ENCODE measurements at regions not wholly inside any gene's neighbourhood (a gene's known extent, or its start where the extent isn't known, plus 50 kb on each side); places are given as distances from the start of the nearest gene placed in this dataset.

DNA sequence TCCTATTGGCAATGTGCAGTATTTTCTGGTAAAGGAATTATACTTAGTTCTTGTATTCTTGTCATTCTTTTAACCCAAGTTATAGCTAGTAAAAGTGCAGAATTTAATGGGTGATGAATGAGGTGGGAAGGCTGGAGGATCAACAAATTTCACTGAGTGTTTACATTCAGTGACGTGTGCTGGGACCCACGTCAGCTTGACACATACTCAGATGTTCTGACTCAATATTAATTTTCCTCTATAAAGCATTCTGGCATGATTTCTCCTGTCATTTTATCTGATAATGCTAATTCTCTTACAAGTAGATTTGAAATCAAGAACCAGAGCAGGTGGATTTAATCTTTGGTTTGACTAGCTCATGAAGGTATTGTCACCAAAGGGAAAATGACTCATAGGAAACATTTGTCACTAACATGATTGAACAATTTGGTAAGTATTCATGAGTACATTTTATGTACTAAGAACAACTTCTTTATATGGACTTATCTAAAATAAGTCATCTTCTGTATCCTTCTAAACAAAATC lies 71.0 kb upstream of the SYNPR start:
- Histone ChIP-seq H3K9me3 (ENCODE audit: control insufficient read depth, insufficient read depth, low read depth, low read length) (no peaks in the 10 kb centered on the region), H4K20me1 (ENCODE audit: control insufficient read depth, extremely low read depth, insufficient read depth, low read length) (no peaks in the 10 kb centered on the region), H3K4me2 (ENCODE audit: extremely low read depth, insufficient read depth, low read length) (no peak overlapping the region), H3K79me2 (ENCODE audit: control insufficient read depth, insufficient read depth, low read length) (no peaks in the 10 kb centered on the region), H3K9ac (ENCODE audit: insufficient read depth, low read length) (no peak overlapping the region), H2AFZ (ENCODE audit: low read length) (no peak overlapping the region), H3K4me1 (ENCODE audit: control insufficient read depth, extremely low read depth, insufficient read depth, low read length) (no peaks in the 10 kb centered on the region), H3K27ac (ENCODE audit: insufficient read depth, low read length) (no peak overlapping the region), H3K36me3 (ENCODE audit: control insufficient read depth, insufficient read depth, low read length) (no peaks in the 10 kb centered on the region), H3K27me3 (ENCODE audit: control insufficient read depth, insufficient read depth, low read length) (no peaks in the 10 kb centered on the region), H3K4me3 (replicated peaks in 1 of 4; ENCODE audit: control extremely low read depth in 1 of 4, insufficient read depth in 1 of 4, low read depth in 3 of 4, low read length in 4 of 4) (no peak overlapping the region)
- TF ChIP-seq, protein P1, sequence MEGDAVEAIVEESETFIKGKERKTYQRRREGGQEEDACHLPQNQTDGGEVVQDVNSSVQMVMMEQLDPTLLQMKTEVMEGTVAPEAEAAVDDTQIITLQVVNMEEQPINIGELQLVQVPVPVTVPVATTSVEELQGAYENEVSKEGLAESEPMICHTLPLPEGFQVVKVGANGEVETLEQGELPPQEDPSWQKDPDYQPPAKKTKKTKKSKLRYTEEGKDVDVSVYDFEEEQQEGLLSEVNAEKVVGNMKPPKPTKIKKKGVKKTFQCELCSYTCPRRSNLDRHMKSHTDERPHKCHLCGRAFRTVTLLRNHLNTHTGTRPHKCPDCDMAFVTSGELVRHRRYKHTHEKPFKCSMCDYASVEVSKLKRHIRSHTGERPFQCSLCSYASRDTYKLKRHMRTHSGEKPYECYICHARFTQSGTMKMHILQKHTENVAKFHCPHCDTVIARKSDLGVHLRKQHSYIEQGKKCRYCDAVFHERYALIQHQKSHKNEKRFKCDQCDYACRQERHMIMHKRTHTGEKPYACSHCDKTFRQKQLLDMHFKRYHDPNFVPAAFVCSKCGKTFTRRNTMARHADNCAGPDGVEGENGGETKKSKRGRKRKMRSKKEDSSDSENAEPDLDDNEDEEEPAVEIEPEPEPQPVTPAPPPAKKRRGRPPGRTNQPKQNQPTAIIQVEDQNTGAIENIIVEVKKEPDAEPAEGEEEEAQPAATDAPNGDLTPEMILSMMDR (conservative IDR thresholded peaks at IDR 0.05 in 1 of 2, IDR thresholded peaks at IDR 0.05 in 1 of 2; ENCODE audit: low read depth in 1 of 2, low read length in 2 of 2), result no peak
- TF ChIP-seq EZH2 (IDR thresholded peaks at IDR 0.05; ENCODE audit: low read length, missing control alignments), result no peak
- DNase-seq (ENCODE audit: low read depth in 2 of 2), result peak; percentile 0 to 83

DNA sequence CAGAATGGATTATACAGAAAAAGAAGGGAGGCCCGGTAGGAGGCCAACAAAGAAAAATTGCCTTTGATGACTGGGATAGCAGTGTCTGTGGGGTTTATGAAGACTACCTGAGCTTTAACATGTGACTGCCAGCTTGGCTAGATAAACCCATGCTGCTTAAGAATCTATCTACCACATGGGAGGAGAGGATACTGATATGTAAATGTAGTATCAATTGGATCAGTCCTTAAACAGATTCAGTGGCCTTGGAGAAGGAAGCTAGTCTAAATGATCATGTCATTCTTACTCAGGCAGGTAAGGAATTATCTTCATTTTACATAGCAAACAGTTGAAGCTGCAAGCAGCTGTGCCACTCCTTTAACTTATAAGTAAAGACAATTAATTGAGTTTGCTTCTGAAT lies 50.0 kb upstream of the SYNPR start:
- H3K27ac ChIP-seq (ENCODE audit: insufficient read depth, low read length), result no peak overlapping the region
- no peaks in the 10 kb centered on the region for H4K20me1 ChIP-seq (ENCODE audit: control insufficient read depth, extremely low read depth, insufficient read depth, low read length)
- H3K4me3 ChIP-seq (replicated peaks in 1 of 4; ENCODE audit: control extremely low read depth in 1 of 4, insufficient read depth in 1 of 4, low read depth in 3 of 4, low read length in 4 of 4), result no peak overlapping the region
- DNase-seq (ENCODE audit: low read depth in 2 of 2), result no peak
- no peak overlapping the region for H3K9ac ChIP-seq (ENCODE audit: insufficient read depth, low read length)
- no peaks in the 10 kb centered on the region for H3K36me3 ChIP-seq (ENCODE audit: control insufficient read depth, insufficient read depth, low read length)
- H3K4me1 ChIP-seq (ENCODE audit: control insufficient read depth, extremely low read depth, insufficient read depth, low read length), result no peaks in the 10 kb centered on the region
- H3K9me3 ChIP-seq (ENCODE audit: control insufficient read depth, insufficient read depth, low read depth, low read length), result no peaks in the 10 kb centered on the region
- no peaks in the 10 kb centered on the region for H3K79me2 ChIP-seq (ENCODE audit: control insufficient read depth, insufficient read depth, low read length)
- no peak overlapping the region for H2AFZ ChIP-seq (ENCODE audit: low read length)
- H3K4me2 ChIP-seq (ENCODE audit: extremely low read depth, insufficient read depth, low read length), result no peak overlapping the region
- no peak for TF ChIP-seq EZH2 (IDR thresholded peaks at IDR 0.05; ENCODE audit: low read length, missing control alignments)
- TF ChIP-seq, protein P1 (conservative IDR thresholded peaks at IDR 0.05 in 1 of 2, IDR thresholded peaks at IDR 0.05 in 1 of 2; ENCODE audit: low read depth in 1 of 2, low read length in 2 of 2), result no peak
- H3K27me3 ChIP-seq (ENCODE audit: control insufficient read depth, insufficient read depth, low read length), result no peaks in the 10 kb centered on the region
